PC-9 (cell line): ENCODE measurements at regions not wholly inside any gene's neighbourhood (a gene's known extent, or its start where the extent isn't known, plus 50 kb on each side); places are given as distances from the start of the nearest gene placed in this dataset.

Experiments
- CTCF ChIP-seq: fragments of 200-600 bp; sonication (generic); conservative IDR thresholded peaks from 2 replicates; pipeline ENCODE4 v1.6.1; 2017; ENCODE audit warnings: mixed run types, antibody characterized with exemption, mild to moderate bottlenecking, moderate library complexity
- EZH2 ChIP-seq: fragments of 200-600 bp; sonication (generic); IDR thresholded peaks from 2 replicates; pipeline ENCODE4 v1.8.0; 2017; ENCODE audit warnings: antibody characterized with exemption, low read depth

GRCh38 chr2:223697892-223698645, 95.9 kb upstream of the SCG2 start:
- no peak for TF ChIP-seq CTCF
- TF ChIP-seq EZH2, result no peak
